Neural cell (in vitro differentiated cells): ENCODE measurements at regions not wholly inside any gene's neighbourhood (a gene's known extent, or its start where the extent isn't known, plus 50 kb on each side); places are given as distances from the start of the nearest gene placed in this dataset.

Experiments
- CTCF ChIP-seq: fragments of 450-650 bp; IDR thresholded peaks from 2 replicates; pipeline ENCODE4 v1.5.1; 2014; ENCODE audit warnings: antibody characterized with exemption, mild to moderate bottlenecking, moderate library complexity; ENCODE audit not compliant: poor library complexity, severe bottlenecking
- EP300 ChIP-seq: fragments of 450-650 bp; conservative IDR thresholded peaks from 2 replicates; pipeline ENCODE4 v1.6.1; 2014; ENCODE audit warnings: antibody characterized with exemption, mild to moderate bottlenecking, moderate library complexity; ENCODE audit not compliant: poor library complexity, severe bottlenecking
- EZH2 ChIP-seq: fragments of 200-600, 300-800 bp; shearing (Covaris generic), sonication (generic); IDR thresholded peaks from 2 replicates; pipeline ENCODE4 v1.6.1; 2014; ENCODE audit warnings: antibody characterized with exemption, low read length, borderline replicate concordance, mild to moderate bottlenecking; ENCODE audit not compliant: insufficient read depth, poor library complexity, severe bottlenecking
- MXI1 ChIP-seq: fragments of 450-650 bp; conservative IDR thresholded peaks from 2 replicates; pipeline ENCODE4 v1.6.1; 2014; ENCODE audit warnings: antibody characterized with exemption, mild to moderate bottlenecking; ENCODE audit not compliant: poor library complexity, severe bottlenecking
- POLR2AphosphoS5 ChIP-seq: IDR thresholded peaks from 2 replicates; pipeline ENCODE4 v1.6.1; 2012
- RAD21 ChIP-seq: fragments of 450-650 bp; conservative IDR thresholded peaks from 2 replicates; pipeline ENCODE4 v1.6.1; 2014; ENCODE audit warnings: antibody characterized with exemption, mild to moderate bottlenecking, moderate library complexity
- TAF1 ChIP-seq: IDR thresholded peaks from 2 replicates; pipeline ENCODE4 v1.6.1; 2012; ENCODE audit warnings: low read depth

- TF ChIP-seq CTCF = no peak
- no peak for TF ChIP-seq POLR2AphosphoS5
- TF ChIP-seq TAF1 = no peak
- TF ChIP-seq EZH2 = no peak
- TF ChIP-seq MXI1 = no peak
- no peak for TF ChIP-seq RAD21
- no peak for TF ChIP-seq EP300
Measured at GRCh38 chr4:72900952-72901351, 168.6 kb downstream of the COX18 start.
